ENCODE measurements at regions not wholly inside any gene's neighbourhood (a gene's known extent, or its start where the extent isn't known, plus 50 kb on each side); places are given as distances from the start of the nearest gene placed in this dataset.

GRCh38 chr14:87691042-87691881 is 301.7 kb downstream of the GALC start:
- no peak overlapping the region for H3K4me3 ChIP-seq (ENCODE audit: low read depth, low read length)
- H3K27ac ChIP-seq = no peak overlapping the region
- no peaks in the 10 kb centered on the region for H3K27me3 ChIP-seq (replicated peaks)
- DNase-seq = no peak
- in situ Hi-C loops (cut with HindIII; ENCODE audit: low pct_ligation_motif_present, low sequenced_read_pairs) = no loop called here
- no peaks in the 10 kb centered on the region for H3K36me3 ChIP-seq (replicated peaks)
- no peak for TF ChIP-seq CTCF (IDR thresholded peaks at IDR 0.05; ENCODE audit: low read depth, low read length, missing control alignments)

- no peak overlapping the region for H3K4me3 ChIP-seq (ENCODE audit: low read depth, low read length)
- no peak for DNase-seq
- TF ChIP-seq CTCF (IDR thresholded peaks at IDR 0.05; ENCODE audit: low read depth, low read length, missing control alignments) = no peak
- in situ Hi-C loops (cut with HindIII; ENCODE audit: low pct_ligation_motif_present, low sequenced_read_pairs) = no loop called here
- no peaks in the 10 kb centered on the region for H3K36me3 ChIP-seq (replicated peaks)
- H3K27ac ChIP-seq = no peak overlapping the region
- no peaks in the 10 kb centered on the region for H3K27me3 ChIP-seq (replicated peaks)
Observed at GRCh38 chr14:87690076-87690613, 302.8 kb downstream of the GALC start.

- no peak overlapping the region for H3K27ac ChIP-seq
- no peak overlapping the region for H3K4me3 ChIP-seq (ENCODE audit: low read depth, low read length)
- in situ Hi-C loops (cut with HindIII; ENCODE audit: low pct_ligation_motif_present, low sequenced_read_pairs) = no loop called here
- no peak for DNase-seq
- no peaks in the 10 kb centered on the region for H3K27me3 ChIP-seq (replicated peaks)
- no peaks in the 10 kb centered on the region for H3K36me3 ChIP-seq (replicated peaks)
- no peak for TF ChIP-seq CTCF (IDR thresholded peaks at IDR 0.05; ENCODE audit: low read depth, low read length, missing control alignments)
Observed at GRCh38 chr14:87688524-87688923, 304.5 kb downstream of the GALC start.

DNA sequence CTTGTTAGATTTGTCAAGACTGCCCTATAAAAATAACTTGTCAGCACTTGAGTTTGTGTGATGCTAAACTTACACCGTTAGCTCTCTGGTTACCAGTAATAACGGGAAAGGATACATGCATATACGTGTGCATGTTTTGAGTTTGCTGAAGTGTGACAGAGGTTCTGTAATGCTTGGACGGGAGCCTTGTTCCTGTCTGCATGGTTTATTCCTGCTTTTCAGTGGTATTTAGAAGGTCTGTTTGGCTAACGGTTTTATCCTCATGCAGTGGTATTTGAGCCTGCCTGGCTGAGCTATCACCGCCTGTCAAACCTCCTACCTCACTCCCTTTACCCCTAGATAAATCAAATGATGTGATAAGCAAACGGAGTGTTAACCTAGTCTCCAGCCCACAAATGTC is 305.6 kb downstream of the GALC start:
- Histone ChIP-seq H3K27me3 (replicated peaks) (no peaks in the 10 kb centered on the region), H3K4me3 (ENCODE audit: low read depth, low read length) (no peak overlapping the region), H3K36me3 (replicated peaks) (no peaks in the 10 kb centered on the region), H3K27ac (no peak overlapping the region)
- no peak for DNase-seq
- TF ChIP-seq CTCF (IDR thresholded peaks at IDR 0.05; ENCODE audit: low read depth, low read length, missing control alignments) = no peak
- in situ Hi-C loops (cut with HindIII; ENCODE audit: low pct_ligation_motif_present, low sequenced_read_pairs) = no loop called here

DNA sequence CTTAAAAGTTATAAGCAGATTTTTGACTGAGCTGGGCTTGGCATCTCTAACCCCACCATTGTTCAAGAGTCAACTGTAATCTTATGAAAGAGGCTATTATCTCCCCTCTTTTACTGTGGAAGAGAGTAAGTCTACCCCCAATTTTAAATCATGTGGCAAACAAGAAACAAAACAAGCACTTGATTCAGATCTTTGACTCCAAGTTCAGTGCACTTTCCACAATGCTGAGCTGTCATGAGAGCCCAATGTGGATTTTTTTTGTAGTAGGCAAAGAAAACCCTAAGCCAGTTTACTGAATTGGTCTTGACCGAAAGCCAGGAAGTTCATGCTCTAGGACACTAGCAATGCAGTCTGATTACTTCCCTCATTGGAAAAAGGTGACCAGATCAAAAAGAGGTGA is 306.2 kb downstream of the GALC start:
- Histone ChIP-seq H3K4me3 (ENCODE audit: low read depth, low read length) (no peak overlapping the region), H3K27me3 (replicated peaks) (no peaks in the 10 kb centered on the region), H3K36me3 (replicated peaks) (no peaks in the 10 kb centered on the region), H3K27ac (no peak overlapping the region)
- TF ChIP-seq CTCF (IDR thresholded peaks at IDR 0.05; ENCODE audit: low read depth, low read length, missing control alignments) = no peak
- DNase-seq = no peak
- in situ Hi-C loops (cut with HindIII; ENCODE audit: low pct_ligation_motif_present, low sequenced_read_pairs) = no loop called here
